GM18498 (cell line): ENCODE measurements at regions not wholly inside any gene's neighbourhood (a gene's known extent, or its start where the extent isn't known, plus 50 kb on each side); places are given as distances from the start of the nearest gene placed in this dataset.

Experiments
- ATAC-seq: cut with Tn5 transposase; IDR thresholded peaks from one replicate; pipeline ENCODE4 v1.9.1; 2021; ENCODE audit warnings: mild to moderate bottlenecking, moderate library complexity; ENCODE audit not compliant: unreplicated experiment

DNA sequence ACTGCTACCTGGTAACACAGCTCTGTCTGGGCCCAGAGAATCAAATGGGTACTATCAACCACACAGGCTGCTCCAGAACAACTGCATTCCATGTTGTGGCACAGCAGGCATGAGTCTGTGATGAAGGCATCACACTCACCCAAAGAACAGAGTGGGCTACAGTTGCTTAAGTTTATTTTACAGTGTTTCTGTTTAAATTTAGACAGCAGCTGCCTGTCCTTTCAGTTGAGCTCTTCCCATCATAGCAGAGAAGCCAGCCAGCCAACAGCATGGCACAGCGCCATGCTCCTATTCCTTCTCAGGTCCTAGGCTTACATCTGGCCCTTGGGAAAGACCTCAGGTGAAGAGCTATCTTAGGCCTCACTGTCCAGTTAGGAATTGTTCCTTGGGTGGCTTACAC is 147.0 kb upstream of the FRMD6 start:
- no peak for ATAC-seq

DNA sequence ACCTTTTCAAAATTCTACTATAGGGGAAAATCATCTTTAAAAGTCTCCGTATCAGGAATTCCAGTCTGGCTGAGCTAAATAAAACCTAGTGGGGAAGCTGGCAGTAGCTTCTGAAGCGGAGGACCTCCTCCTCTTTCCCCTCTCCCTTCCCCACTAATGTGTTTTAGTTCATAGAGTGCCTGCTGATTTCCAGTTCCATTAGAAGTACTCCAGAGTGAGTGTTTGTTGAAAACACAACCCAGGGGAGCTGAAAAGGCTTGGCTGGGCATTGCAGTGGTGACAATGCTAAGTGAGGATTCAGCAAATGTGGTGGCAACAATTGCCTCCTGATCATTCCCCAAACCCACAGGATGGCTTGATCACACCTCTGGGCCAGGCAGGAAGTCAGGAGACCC is 144.2 kb upstream of the FRMD6 start:
- no peak for ATAC-seq

DNA sequence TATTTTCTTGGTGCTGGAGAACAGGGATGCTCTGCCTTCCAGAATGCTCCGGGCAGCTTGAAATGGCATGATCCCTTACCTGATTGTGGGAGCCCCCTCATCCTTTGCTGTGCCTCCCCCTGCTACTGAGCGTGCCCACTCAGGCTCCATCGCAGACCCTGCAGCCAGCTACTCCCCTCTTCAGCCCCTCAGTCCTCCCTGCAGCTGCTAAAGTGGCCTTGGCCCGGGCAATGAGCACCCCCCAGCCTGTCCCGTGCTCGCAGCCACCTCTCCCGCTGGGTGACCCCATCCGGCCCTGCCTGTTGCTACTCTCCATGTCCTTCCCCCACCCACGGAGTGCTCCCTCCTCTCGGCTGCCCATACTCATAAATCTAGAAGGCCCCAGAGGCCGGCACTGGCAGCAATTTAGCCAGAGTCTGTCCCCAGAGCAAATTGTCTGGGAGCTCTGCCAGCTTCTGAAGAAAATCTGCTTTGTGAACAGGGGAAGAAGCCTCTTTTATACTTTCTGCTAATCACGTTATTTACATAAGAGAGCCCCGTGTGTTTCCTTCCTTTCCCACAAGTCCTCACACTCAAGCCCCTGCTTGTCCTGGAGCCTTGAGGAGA is 143.7 kb upstream of the FRMD6 start:
- no peak for ATAC-seq

DNA sequence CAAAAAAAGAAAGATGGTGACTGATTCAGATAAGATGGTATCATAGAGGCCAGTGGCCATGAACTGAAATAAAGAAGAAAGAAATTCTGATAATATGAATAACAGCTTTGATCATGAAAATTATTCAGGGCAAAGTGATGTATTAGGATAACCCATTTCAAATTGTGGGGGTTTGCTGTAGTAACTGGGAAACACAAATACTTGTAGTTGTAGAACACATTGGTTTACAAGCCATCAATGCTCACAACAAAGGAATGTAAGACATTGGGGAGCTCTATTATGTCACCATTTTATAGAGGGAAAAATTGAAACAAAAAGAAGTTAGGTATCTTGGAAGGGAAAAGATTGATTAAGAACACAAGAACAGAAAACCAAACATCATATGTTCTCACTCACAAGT is 140.4 kb upstream of the FRMD6 start:
- ATAC-seq, result no peak

DNA sequence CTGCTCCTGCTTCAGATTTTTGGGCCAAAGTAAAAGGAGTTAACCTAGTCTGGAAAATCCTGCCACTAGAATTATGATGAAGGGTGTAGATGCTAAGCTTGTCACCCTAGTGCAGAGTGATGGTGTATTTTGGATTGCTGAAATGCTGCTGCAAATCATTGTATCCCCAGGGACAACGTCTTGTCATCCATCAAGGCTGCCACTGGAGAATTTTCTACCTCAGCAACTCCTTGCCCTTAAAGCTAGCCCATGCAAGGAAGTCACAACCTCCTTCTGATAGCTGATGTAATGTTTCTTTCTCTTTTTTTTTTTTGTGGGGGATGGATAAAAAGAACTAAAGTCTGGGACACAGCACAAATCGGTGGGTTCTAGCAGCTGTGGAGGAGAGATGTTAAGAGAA is 139.4 kb upstream of the FRMD6 start:
- ATAC-seq, result no peak

DNA sequence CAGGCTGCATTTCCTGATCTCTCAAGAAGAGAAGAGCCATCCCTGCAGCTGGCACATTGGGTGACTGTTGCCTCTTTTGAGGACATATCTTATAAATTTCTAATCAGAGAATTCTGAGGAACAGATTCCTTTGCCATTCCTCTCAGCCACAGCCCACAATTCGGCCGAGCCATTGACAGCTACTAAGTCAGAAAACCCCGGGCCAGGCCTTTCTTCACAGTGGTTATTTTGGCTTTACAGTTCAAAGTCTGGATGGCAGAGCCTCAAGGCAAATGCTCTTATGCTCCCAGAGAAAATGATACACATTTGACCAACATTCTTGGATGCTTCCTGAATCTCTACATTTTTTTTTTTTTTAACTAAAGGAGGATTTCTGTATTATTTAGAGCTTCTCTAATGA is 138.4 kb upstream of the FRMD6 start:
- ATAC-seq, result no peak

DNA sequence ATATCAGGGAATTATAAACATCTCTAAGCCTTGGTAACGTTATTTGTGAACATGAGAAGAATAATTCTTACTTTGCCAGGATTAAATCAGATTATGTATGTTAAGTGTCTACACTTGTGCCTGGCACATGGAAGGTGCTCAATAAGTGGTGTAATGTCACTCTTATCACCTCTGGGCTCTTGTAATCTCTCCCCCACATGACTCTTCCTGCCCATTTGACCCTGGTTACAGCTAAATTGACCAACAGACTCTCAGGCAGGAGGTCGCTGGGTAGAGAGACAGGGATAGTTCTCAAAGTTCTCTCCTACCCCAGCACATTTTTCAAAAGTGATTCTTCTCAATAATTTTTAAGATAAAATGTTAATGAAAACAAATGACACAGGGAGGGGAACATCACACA is 137.8 kb upstream of the FRMD6 start:
- ATAC-seq, result no peak

DNA sequence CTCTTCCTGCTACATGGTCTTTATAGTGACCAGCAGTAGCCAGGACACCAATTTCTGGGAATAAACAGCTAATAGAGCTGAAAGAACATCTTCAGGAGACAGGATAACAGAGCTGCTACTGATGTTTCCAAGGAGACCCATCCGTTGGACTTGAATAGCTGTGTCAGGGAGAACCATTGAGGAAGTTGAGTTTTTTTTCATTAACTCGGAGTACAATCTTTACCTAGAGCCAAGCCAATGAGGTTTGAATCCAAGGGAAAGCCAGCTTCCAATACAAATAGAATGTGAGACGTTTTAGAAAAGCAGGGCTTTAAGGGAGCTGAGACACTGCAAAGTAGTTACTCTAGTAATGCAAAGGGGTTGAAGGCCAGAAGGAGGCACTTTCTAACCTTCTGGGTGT is 136.1 kb upstream of the FRMD6 start:
- no peak for ATAC-seq

DNA sequence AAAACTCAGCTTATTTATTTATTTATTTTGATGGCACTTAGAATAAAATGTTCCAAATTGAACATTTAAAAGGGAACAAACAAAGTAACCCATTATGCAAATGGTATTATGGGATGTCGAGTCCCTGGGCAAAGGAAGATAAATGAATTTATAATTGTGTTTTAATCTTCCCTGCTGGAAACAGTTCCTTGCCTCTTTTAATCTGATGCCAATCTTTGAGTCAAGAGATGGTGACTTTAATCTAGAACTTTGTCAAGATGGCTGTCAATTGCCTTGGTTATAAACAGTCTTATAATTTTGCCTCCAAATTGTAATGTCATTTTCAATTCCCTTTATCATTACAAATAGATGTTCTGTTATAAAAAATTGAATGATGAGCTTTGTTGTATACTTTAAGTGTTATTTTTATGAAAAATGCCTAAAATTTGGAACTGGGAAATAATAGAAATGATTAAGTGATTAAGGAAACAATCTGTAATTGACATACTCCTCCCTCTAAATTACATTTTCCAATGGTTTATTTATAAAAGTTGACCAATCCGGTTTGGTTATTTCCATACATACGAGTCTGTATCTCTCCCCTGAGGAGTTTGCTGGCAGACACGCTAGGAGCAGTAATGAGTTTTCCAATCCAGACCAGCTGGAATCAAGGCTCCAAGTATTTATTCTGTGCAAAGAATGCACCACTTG is 134.9 kb upstream of the FRMD6 start:
- no peak for ATAC-seq

DNA sequence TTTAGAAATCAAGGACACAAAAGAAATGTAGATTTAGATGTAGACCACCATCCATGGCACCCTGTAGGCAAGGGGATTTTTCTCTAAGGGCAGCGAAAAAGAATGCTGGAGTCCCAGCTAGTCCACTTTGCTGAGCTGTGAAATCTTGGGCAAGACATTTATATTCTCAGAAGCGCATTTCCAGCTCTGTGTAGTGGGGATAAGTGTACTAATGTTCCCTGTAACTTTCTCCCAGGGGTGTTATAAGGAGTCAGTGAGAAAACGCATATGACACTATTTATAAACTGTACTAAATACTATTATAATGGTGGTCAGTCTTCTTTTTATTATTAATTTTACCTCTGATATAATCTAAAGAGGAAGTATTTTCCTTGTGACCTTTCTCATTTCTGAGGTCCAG is 133.4 kb upstream of the FRMD6 start:
- ATAC-seq, result no peak

DNA sequence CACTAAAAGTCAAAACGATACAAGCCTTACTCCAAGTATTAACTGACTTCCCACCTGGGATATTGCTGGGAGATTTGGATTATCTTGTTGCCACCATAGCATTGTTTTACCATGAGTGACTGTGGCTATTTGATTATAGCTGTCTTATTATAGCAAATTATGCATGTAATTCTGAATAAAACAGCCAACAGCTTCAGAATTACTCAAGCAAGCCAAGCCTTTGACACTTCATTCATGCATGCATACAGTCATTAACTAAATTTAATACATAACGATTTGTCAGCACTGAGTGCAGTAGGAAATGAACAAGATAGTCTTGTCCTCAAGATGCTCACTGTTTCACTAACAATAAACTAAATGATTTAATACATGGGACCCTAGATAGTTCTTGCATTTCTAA is 133.0 kb upstream of the FRMD6 start:
- ATAC-seq, result no peak

DNA sequence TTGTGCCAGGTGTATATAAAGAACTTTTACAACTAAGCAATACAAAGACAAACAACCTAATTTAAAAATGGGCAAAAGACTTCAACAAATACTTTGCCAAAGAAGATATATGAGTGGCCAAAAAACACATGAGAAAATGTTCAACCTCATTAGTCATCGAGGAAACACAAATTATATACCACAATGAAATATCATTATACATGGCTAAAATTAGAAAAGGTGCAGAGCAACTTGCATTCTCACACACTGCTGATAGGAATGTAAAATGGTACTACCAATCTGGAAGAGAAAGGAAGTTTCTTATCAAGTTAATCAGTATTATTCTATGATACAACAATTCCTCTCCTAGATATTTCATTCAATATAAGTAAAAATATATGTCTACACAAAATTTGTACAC is 131.6 kb upstream of the FRMD6 start:
- no peak for ATAC-seq

DNA sequence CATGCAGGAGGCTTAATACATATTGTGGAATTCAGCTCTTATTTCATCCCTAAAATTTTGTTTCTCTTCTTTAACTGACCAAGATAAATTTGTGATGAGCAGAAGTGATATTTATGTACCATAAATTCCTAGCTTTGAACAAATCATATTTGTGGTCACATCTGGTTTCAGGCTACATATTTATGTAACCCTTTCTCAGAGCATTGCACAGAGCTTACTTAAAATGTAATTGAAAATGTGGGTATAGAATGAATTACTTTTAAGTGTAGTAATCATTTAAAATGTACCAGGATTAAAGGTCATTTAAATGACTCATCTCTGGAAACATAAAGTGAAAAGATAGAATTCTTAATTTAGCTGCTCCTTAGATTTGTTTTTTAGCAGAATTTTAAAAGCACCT is 129.9 kb upstream of the FRMD6 start:
- no peak for ATAC-seq

DNA sequence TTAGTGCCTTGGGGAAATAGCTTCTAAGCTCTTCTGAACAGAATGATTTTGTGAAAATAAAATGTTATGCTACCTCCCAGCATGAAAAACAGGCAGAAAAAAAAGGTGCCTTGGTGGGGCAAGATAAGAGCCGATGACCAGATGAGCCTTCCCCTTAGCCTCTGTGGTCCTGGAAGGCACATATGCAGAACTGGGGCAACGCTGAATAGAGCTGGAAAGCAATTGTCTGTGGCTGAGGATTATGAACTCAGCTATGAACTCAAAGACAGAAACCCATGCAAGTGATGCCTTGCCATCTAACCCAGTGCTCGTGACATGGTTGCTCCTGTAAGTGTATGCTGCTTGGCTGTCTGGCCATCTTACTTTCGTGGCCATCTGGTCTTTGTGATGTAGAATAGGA is 128.5 kb upstream of the FRMD6 start:
- no peak for ATAC-seq

DNA sequence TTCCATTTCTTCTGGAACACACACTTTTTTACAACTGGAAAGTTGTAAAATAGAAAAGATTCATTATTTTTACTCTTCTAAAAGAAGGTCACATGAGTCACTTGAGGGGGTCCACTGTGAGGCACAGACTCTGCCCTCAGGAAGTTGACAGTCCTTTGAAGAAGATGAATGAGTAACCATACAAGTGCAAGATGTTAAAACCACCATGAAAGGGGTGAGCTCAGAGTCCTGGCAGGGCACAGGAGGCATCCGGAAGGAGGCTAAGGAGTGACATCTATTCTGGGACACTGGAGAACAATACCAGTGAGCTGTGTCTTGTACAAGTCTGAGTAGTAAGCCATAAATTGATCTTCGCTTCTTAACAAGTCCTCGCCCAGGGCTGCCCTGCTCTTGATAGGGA is 126.0 kb upstream of the FRMD6 start:
- ATAC-seq, result no peak

DNA sequence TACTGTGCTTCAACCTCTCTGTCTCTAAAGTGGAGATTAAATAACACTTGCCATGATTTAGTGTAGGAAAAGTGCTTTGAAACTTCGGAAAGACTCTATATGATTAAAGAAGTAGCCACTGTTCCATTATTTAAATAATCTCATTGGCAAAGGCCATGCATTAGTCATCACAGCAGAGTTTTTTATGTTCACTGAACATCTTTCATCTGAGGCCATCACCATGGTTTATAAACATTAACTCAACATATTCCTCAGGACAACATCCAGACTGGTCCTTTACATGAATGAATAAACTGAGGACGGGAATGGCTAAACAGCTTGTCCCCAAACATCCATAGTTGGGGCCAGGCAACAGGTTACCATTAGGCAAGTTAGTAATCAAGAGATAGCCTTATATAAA is 124.6 kb upstream of the FRMD6 start:
- ATAC-seq, result no peak

DNA sequence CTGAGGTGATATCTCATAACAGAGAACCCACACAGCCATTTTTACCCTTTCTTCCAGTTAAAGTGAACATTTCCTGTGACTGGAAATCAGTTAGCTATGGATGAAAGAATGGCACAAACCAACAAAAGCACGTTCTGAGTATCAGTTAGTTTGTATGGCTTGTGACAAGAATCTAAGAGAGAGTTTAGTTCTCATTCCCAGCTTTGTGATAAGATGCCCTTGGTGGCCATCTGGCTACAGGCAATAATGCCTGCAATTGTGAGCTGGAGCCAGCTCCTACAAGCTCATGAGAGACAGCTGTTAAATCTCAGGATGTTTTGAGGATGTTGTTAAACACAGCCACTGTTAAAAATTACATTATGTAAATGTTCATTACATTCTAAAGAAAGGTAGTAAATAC is 122.0 kb upstream of the FRMD6 start:
- ATAC-seq, result no peak

DNA sequence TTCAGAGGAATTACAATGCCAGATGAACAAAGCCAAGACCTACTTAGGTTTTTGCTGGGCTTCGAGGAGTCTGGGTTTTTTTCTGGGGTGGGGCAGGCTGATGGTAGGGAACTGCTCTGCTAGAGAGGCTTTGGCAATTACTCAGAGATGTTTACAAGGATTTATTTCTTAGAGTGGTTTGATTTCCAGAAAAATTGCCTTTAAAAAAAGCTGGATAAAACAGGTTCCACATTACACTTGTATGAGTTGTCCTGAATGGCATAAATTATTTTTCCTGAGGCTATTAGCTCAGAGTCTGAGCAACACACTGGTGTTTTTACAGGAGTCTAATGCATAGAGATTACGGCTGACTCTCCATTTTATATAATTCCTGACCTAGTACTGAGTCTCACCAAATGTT is 118.5 kb upstream of the FRMD6 start:
- no peak for ATAC-seq

DNA sequence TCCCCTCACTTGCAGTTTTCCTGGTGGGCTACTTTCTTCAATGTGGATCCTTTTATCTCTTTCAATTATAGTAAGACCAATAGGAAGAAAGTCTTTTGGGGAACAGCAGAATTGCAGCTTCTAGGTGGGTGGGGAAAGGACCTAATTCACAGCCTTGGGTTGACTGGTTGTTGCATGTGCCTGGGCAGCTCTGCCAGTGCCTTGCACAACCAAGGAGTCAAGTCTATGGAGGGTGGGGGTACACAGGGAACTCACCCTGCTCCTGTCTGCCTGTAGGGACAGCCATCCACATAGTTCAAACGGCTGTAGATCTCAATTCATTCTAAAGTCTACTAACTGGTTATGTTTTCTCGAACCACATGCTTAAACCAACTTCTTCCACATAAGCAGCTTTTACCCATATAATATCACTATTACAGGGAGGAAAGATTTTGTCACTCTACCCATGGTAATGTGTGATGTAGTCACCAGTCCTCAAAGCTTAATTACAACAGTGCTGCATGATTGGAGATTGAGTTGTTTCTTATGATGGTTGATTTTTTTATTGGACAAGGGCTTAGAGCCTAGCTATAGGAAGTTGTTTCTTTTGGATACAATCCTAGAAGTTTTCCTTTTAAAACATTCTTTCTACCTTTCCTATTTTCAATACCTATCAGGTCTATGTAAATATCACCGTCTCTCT is 117.7 kb upstream of the FRMD6 start:
- ATAC-seq, result no peak

DNA sequence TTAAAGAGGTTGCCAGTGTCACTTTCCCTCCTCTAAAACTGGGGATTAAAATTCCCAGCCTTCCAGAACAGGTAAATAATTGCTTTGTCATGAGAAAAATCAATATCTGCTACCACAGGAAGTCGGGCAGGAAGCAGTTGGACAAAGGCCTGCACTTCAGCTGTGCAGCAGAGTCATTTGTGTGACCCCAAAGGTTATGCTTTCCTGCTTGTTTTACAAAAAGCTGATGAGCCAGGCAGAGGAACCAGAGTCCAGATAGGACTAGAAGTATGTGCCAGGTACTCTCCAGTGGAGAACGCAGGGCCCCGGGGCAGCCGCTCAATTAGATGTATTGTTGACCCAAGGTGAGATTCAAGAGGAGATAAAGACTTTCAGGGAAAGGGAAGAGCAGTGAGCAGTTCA is 117.1 kb upstream of the FRMD6 start:
- ATAC-seq, result no peak

DNA sequence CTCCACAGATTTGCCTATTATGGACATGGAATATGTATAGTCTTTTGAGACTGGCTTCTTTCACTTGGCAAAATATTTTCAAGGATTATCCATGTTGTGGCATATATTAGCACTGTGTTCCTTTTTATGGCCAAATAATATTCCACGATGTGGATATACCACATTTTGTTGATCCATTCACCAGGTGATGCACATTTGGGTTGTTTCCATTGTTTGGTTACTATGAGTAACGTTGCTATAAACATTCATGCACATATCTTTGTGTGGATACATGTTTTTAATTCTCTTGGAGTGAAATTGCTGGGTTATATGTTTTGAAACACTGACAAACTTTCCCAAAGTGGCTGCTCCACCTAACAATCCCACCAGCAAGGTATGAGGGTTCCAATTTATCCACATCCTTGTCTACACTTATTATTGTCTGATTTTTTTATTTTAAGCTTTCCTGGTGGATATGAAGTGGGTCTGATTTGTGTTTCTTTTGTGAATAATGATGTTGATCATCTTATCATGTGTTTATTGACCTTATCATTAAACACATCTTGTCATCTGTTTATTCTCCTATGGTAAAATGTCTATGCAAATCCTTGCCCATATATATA is 116.2 kb upstream of the FRMD6 start:
- ATAC-seq, result no peak

DNA sequence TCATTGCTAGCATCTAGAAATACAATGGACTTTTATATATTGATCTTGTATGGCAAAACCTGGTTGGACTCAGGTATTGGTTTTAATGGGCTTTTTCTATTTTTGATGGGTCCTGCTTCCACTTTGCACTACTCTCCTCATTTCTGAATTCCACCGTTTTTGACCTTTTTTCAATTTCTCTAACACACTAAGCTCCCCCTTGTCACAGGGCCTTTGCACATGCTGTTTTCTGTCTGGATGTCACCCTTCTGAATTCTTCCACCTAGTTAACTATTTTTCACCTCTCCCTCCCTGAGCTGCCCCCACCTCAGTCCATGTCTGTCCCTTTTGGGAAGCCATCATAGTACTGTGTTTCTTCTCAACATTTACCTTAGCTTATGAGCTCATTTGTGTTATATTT is 112.7 kb upstream of the FRMD6 start:
- no peak for ATAC-seq
